NCI-H510A (cell line): ENCODE measurements at regions not wholly inside any gene's neighbourhood (a gene's known extent, or its start where the extent isn't known, plus 50 kb on each side); places are given as distances from the start of the nearest gene placed in this dataset.
"Not testable (repeated sequence)": the region's sequence is repeated elsewhere in the genome, so short reads cannot be mapped to it uniquely, and the experiment has no call there.

Experiments used
- DNase-seq: peaks from one replicate; lab custom pipeline; 2025; lab: John Stamatoyannopoulos, UW

GRCh38 chr2:14988600-14988999 lies 356.1 kb downstream of the LRATD1 start:
- no peak for DNase-seq

- DNase-seq: no peak
These were observed 359.2 kb downstream of the LRATD1 start for GRCh38 chr2:14991723-14992122.

GRCh38 chr2:14994721-14995120 lies 362.2 kb downstream of the LRATD1 start:
- no peak for DNase-seq

GRCh38 chr2:14996351-14997014 lies 364.0 kb downstream of the LRATD1 start:
- DNase-seq: no peak

- no peak for DNase-seq
These were observed 366.0 kb downstream of the LRATD1 start for GRCh38 chr2:14998546-14998945.

- no peak for DNase-seq
These were observed 366.7 kb downstream of the LRATD1 start for GRCh38 chr2:14999114-14999661.

- not testable (repeated sequence) for DNase-seq
These were observed 370.0 kb downstream of the LRATD1 start for GRCh38 chr2:15002519-15002918.

- no peak for DNase-seq
These were observed 374.1 kb downstream of the LRATD1 start for GRCh38 chr2:15006667-15007066.

- DNase-seq: no peak
These were observed 377.2 kb downstream of the LRATD1 start for GRCh38 chr2:15009681-15010080.

GRCh38 chr2:15010346-15010745 lies 377.8 kb downstream of the LRATD1 start:
- DNase-seq: no peak

- DNase-seq: no peak
These were observed 386.3 kb downstream of the LRATD1 start for GRCh38 chr2:15018814-15019213.

GRCh38 chr2:15023221-15023620 lies 390.7 kb downstream of the LRATD1 start:
- DNase-seq: no peak

- DNase-seq: no peak
These were observed 395.9 kb downstream of the LRATD1 start for GRCh38 chr2:15028406-15028805.

GRCh38 chr2:15031745-15032240 lies 399.3 kb downstream of the LRATD1 start:
- DNase-seq: no peak

- no peak for DNase-seq
These were observed 401.7 kb downstream of the LRATD1 start for GRCh38 chr2:15034246-15034645.

- no peak for DNase-seq
These were observed 402.3 kb downstream of the LRATD1 start for GRCh38 chr2:15034860-15035259.

GRCh38 chr2:15038366-15039364 lies 406.1 kb downstream of the LRATD1 start:
- DNase-seq: no peak

GRCh38 chr2:15040429-15041084 lies 408.0 kb downstream of the LRATD1 start:
- no peak for DNase-seq

GRCh38 chr2:15041429-15041837 lies 408.9 kb downstream of the LRATD1 start:
- DNase-seq: no peak

GRCh38 chr2:15042801-15043217 lies 410.3 kb downstream of the LRATD1 start:
- no peak for DNase-seq

- no peak for DNase-seq
These were observed 411.0 kb downstream of the LRATD1 start for GRCh38 chr2:15043336-15044058.
